GM23338 (cell line): ENCODE measurements at regions not wholly inside any gene's neighbourhood (a gene's known extent, or its start where the extent isn't known, plus 50 kb on each side); places are given as distances from the start of the nearest gene placed in this dataset.

Source experiments
- ATAC-seq: fragments of 200-7000 bp; cut with Tn5 transposase; 3 replicates; pipeline ENCODE4 v1.9.1; 2020
- DNase-seq: peaks from one replicate; pipeline ENCODE4 v3.0.0-alpha.2; 2015; ENCODE audit warnings: low spot score
- H2AFZ ChIP-seq: fragments of 200-600 bp; sonication (generic); 2 replicates; pipeline ENCODE4 v1.8.0; 2016; ENCODE audit warnings: antibody characterized with exemption, mild to moderate bottlenecking, moderate library complexity
- H3F3A ChIP-seq: fragments of 200-600 bp; sonication (generic); replicated peaks from 2 replicates; pipeline ENCODE4 v1.8.0; 2017; ENCODE audit warnings: antibody characterized with exemption, mixed run types, low read depth
- H3K27ac ChIP-seq: fragments of 200-600 bp; sonication (generic); 2 replicates; pipeline ENCODE4 v1.6.1; 2016; ENCODE audit warnings: low read depth
- H3K27me3 ChIP-seq: fragments of 200-600 bp; sonication (generic); 2 replicates; pipeline ENCODE4 v1.8.0; 2016; ENCODE audit warnings: mild to moderate bottlenecking, mixed run types, moderate library complexity; ENCODE audit not compliant: insufficient read depth
- H3K36me3 ChIP-seq: fragments of 200-600 bp; sonication (generic); 2 replicates; pipeline ENCODE4 v1.8.0; 2016; ENCODE audit warnings: mild to moderate bottlenecking; ENCODE audit not compliant: insufficient read depth
- H3K4me1 ChIP-seq: fragments of 200-600 bp; sonication (generic); 2 replicates; pipeline ENCODE4 v1.8.0; 2016; ENCODE audit warnings: mild to moderate bottlenecking, moderate library complexity; ENCODE audit not compliant: insufficient read depth
- H3K4me2 ChIP-seq: fragments of 200-600 bp; sonication (generic); 2 replicates; pipeline ENCODE4 v1.7.1; 2017; ENCODE audit warnings: mixed run types
- H3K4me3 ChIP-seq: fragments of 200-600 bp; sonication (generic); 2 replicates; pipeline ENCODE4 v1.6.1; 2016; ENCODE audit warnings: mixed run types
- H3K79me2 ChIP-seq: fragments of 200-600 bp; sonication (generic); replicated peaks from 2 replicates; pipeline ENCODE4 v1.8.0; 2017; ENCODE audit warnings: mild to moderate bottlenecking; ENCODE audit not compliant: insufficient read depth
- H3K9me2 ChIP-seq: fragments of 200-600 bp; sonication (generic); 2 replicates; pipeline ENCODE4 v1.8.0; 2017; ENCODE audit not compliant: insufficient read depth
- H4K20me1 ChIP-seq: fragments of 200-600 bp; sonication (generic); replicated peaks from 2 replicates; pipeline ENCODE4 v1.8.0; 2017; ENCODE audit warnings: mild to moderate bottlenecking; ENCODE audit not compliant: insufficient read depth
- H3K27ac Mint-ChIP-seq: 2 replicates; pipeline ENCODE4 v1.8.0; 2020; ENCODE audit warnings: inconsistent platforms, mild to moderate bottlenecking, moderate library complexity, mixed read lengths
- H3K27me3 Mint-ChIP-seq: 3 replicates; pipeline ENCODE4 v1.8.0; 2022; ENCODE audit warnings: low read depth, mild to moderate bottlenecking, moderate library complexity, mixed read lengths, inconsistent platforms; ENCODE audit not compliant: insufficient read depth, poor library complexity
- H3K36me3 Mint-ChIP-seq: 3 replicates; pipeline ENCODE4 v1.8.0; 2021; ENCODE audit warnings: low read depth, mild to moderate bottlenecking, inconsistent platforms, moderate library complexity, mixed read lengths
- H3K4me1 Mint-ChIP-seq: 3 replicates; pipeline ENCODE4 v1.8.0; 2020; ENCODE audit warnings: mild to moderate bottlenecking, inconsistent platforms, mixed read lengths
- H3K4me3 Mint-ChIP-seq: 3 replicates; pipeline ENCODE4 v1.8.0; 2021; ENCODE audit warnings: moderate library complexity, mild to moderate bottlenecking, inconsistent platforms, mixed read lengths
- H3K9me3 Mint-ChIP-seq: 3 replicates; pipeline ENCODE4 v1.8.0; 2020; ENCODE audit warnings: moderate library complexity, mild to moderate bottlenecking, inconsistent platforms, mixed read lengths
- CREB1 ChIP-seq: fragments of 250-450 bp; sonication (Bioruptor Pico); IDR thresholded peaks from 2 replicates; pipeline ENCODE4 v1.5.0; 2020; ENCODE audit warnings: low read depth, mild to moderate bottlenecking, moderate library complexity
- CTCF ChIP-seq, 2 experiments: fragments of 200-600 bp in 1 of 2; sonication (generic) in 1 of 2; conservative IDR thresholded peaks; 2 replicates each; pipeline versions ENCODE4 v1.5.1 to v1.6.1; 2016 to 2017; ENCODE audit warnings: antibody characterized with exemption in 2 of 2, low read depth in 2 of 2, mild to moderate bottlenecking in 2 of 2, moderate library complexity in 1 of 2
- ETS1 ChIP-seq: IDR thresholded peaks from 2 replicates; pipeline ENCODE4 v1.6.1; 2016; ENCODE audit warnings: antibody characterized with exemption
- REST ChIP-seq: IDR thresholded peaks from one replicate; pipeline ENCODE4 v1.6.1; 2018; ENCODE audit warnings: antibody characterized with exemption; ENCODE audit not compliant: unreplicated experiment
- ZNF462 ChIP-seq: fragments of 250-450 bp; sonication (Bioruptor Pico); IDR thresholded peaks from 2 replicates; pipeline ENCODE4 v1.5.0; 2020; ENCODE audit warnings: mild to moderate bottlenecking, moderate library complexity

- no peak overlapping the region for H3K27ac Mint-ChIP-seq
- DNase-seq (no peak), ATAC-seq (no peak)
- H3K4me3 Mint-ChIP-seq = no peak overlapping the region
- TF ChIP-seq CREB1 (CRISPR knock-in tag) = no peak
- no peak for TF ChIP-seq CTCF (conservative IDR thresholded peaks at IDR 0.05; ENCODE audit: low read depth in 2 of 2)
- TF ChIP-seq ETS1 = no peak
- TF ChIP-seq REST = no peak
- TF ChIP-seq ZNF462 (CRISPR knock-in tag) = no peak
- H3K27ac ChIP-seq = no peak overlapping the region
- peaks cover 15% of the 10 kb centered on the region; the same call in 2 of the 3 replicates for H3K4me1 Mint-ChIP-seq
- peaks cover 30% of the 10 kb centered on the region for H3K9me3 Mint-ChIP-seq
- H3K27me3 ChIP-seq = no peaks in the 10 kb centered on the region
- no peaks in the 10 kb centered on the region for H3F3A ChIP-seq
- H3K27me3 Mint-ChIP-seq = peaks cover 1% of the 10 kb centered on the region
- H2AFZ ChIP-seq = no peak overlapping the region
- H3K4me2 ChIP-seq = no peak overlapping the region
- H3K4me1 ChIP-seq = no peaks in the 10 kb centered on the region; the same call in 1 of the 2 replicates
- no peaks in the 10 kb centered on the region for H4K20me1 ChIP-seq
- H3K79me2 ChIP-seq = no peaks in the 10 kb centered on the region
- H3K4me3 ChIP-seq = no peak overlapping the region
- 0 out of 2 replicates have a peak, but pooled peaks cover 4% of the 10 kb centered on the region for H3K36me3 ChIP-seq
- H3K9me2 ChIP-seq = no peaks in the 10 kb centered on the region
- peaks cover 23% of the 10 kb centered on the region for H3K36me3 Mint-ChIP-seq
Observed at GRCh38 chr12:68537571-68537970, 73.1 kb upstream of the RAP1B start.
